IMR-90 (cell line): ENCODE measurements at regions not wholly inside any gene's neighbourhood (a gene's known extent, or its start where the extent isn't known, plus 50 kb on each side); places are given as distances from the start of the nearest gene placed in this dataset.

ENCODE experiments used
- ATAC-seq: fragments of 200-7000 bp; cut with Tn5 transposase; 2 replicates; pipeline ENCODE4 v1.9.1; 2020; ENCODE audit warnings: low read depth, mild to moderate bottlenecking, moderate library complexity
- BruUV-seq: library from RNA; stranded (reverse); fragments of 400-500 nt; replicated peaks from 2 replicates; lab custom pipeline; 2021; lab: Mats Ljungman, UMichigan
- CTCF ChIA-PET: fragments of 300-600 bp; formaldehyde crosslinking; extraction: SDS; loops from one replicate; lab custom pipeline; 2021; ENCODE audit warnings: antibody characterized with exemption; lab: Yijun Ruan, JAX
- POLR2A ChIA-PET: fragments of 300-600 bp; sonication (Branson Sonifier 250); formaldehyde crosslinking; loops from one replicate; lab custom pipeline; 2022; ENCODE audit warnings: antibody characterized with exemption; ENCODE audit not compliant: unreplicated experiment; lab: Charles Lee
- DNase-seq: peaks from one replicate; pipeline ENCODE4 v3.0.0; 2013
- H2AFZ ChIP-seq: replicated peaks from 2 replicates; pipeline ENCODE3; 2013; ENCODE audit warnings: low read length, mild to moderate bottlenecking; ENCODE audit not compliant: poor library complexity
- H2AK5ac ChIP-seq: 2 replicates; pipeline ENCODE4 v1.6.1; 2013; ENCODE audit warnings: low read depth, low read length, inconsistent platforms
- H2AK9ac ChIP-seq: replicated peaks from 2 replicates; pipeline ENCODE3; 2013; ENCODE audit warnings: mild to moderate bottlenecking, low read depth, low read length, moderate library complexity; ENCODE audit not compliant: poor library complexity
- H2BK120ac ChIP-seq: 2 replicates; pipeline ENCODE4 v1.6.1; 2013; ENCODE audit warnings: low read depth, low read length, inconsistent platforms
- H2BK15ac ChIP-seq: 3 replicates; pipeline ENCODE4 v1.6.1; 2013; ENCODE audit warnings: low read depth, low read length, inconsistent platforms
- H2BK20ac ChIP-seq: 2 replicates; pipeline ENCODE4 v1.6.1; 2013; ENCODE audit warnings: low read depth, mild to moderate bottlenecking, inconsistent platforms, low read length, moderate library complexity
- H2BK5ac ChIP-seq: 2 replicates; pipeline ENCODE4 v1.6.1; 2013; ENCODE audit warnings: mild to moderate bottlenecking, low read depth, low read length, inconsistent platforms; ENCODE audit not compliant: poor library complexity, severe bottlenecking
- H3K14ac ChIP-seq: replicated peaks from 2 replicates; pipeline ENCODE4 v1.6.1; 2013; ENCODE audit warnings: low read depth, low read length, inconsistent platforms
- H3K18ac ChIP-seq: 2 replicates; pipeline ENCODE4 v1.6.1; 2013; ENCODE audit warnings: low read depth, low read length, control low read depth
- H3K23ac ChIP-seq: 2 replicates; pipeline ENCODE4 v1.6.1; 2013; ENCODE audit warnings: low read depth, low read length, inconsistent platforms
- H3K27ac ChIP-seq: 2 replicates; pipeline ENCODE4 v1.5.1; 2013; ENCODE audit warnings: mild to moderate bottlenecking, control low read depth, low read length; ENCODE audit not compliant: insufficient read depth
- H3K27me3 ChIP-seq: 2 replicates; pipeline ENCODE4 v1.6.1; 2013; ENCODE audit warnings: low read length; ENCODE audit not compliant: control insufficient read depth, insufficient read depth
- H3K36me3 ChIP-seq: 2 replicates; pipeline ENCODE4 v1.6.1; 2013; ENCODE audit warnings: low read length, mixed read lengths; ENCODE audit not compliant: control insufficient read depth, insufficient read depth
- H3K4ac ChIP-seq: 2 replicates; pipeline ENCODE4 v1.6.1; 2013; ENCODE audit warnings: low read depth, low read length, inconsistent platforms
- H3K4me1 ChIP-seq: 2 replicates; pipeline ENCODE4 v1.6.1; 2013; ENCODE audit warnings: low read length, mixed read lengths; ENCODE audit not compliant: control insufficient read depth, insufficient read depth
- H3K4me2 ChIP-seq: 2 replicates; pipeline ENCODE4 v1.6.1; 2013; ENCODE audit warnings: low read depth, mild to moderate bottlenecking, control low read depth, low read length, moderate library complexity
- H3K4me3 ChIP-seq: 2 replicates; pipeline ENCODE4 v1.5.1; 2013; ENCODE audit warnings: low read depth, mild to moderate bottlenecking, control low read depth, low read length, moderate library complexity; ENCODE audit not compliant: insufficient read depth
- H3K56ac ChIP-seq: 2 replicates; pipeline ENCODE4 v1.6.1; 2013; ENCODE audit warnings: low read length, inconsistent platforms; ENCODE audit not compliant: insufficient read depth; ENCODE audit errors: extremely low read depth
- H3K79me1 ChIP-seq, 2 experiments: 2 replicates each; pipeline ENCODE4 v1.6.1; 2013; ENCODE audit warnings: low read length in 2 of 2, inconsistent platforms in 1 of 2, low read depth in 1 of 2
- H3K9ac ChIP-seq: 2 replicates; pipeline ENCODE4 v1.6.1; 2013; ENCODE audit warnings: low read depth, low read length, control low read depth
- H3K9me1 ChIP-seq: 2 replicates; pipeline ENCODE4 v1.6.1; 2013; ENCODE audit warnings: low read length, inconsistent platforms; ENCODE audit not compliant: insufficient read depth
- H3K9me3 ChIP-seq: 2 replicates; pipeline ENCODE4 v1.6.1; 2013; ENCODE audit warnings: low read length; ENCODE audit not compliant: control insufficient read depth, insufficient read depth
- H4K20me1 ChIP-seq: 2 replicates; pipeline ENCODE4 v1.6.1; 2013; ENCODE audit warnings: low read length, inconsistent platforms; ENCODE audit not compliant: insufficient read depth
- H4K5ac ChIP-seq: 2 replicates; pipeline ENCODE4 v1.6.1; 2013; ENCODE audit warnings: mild to moderate bottlenecking, low read depth, low read length, control low read depth
- H4K8ac ChIP-seq, 2 experiments: 2 replicates each; pipeline ENCODE4 v1.6.1; 2013; ENCODE audit warnings: low read depth in 2 of 2, low read length in 2 of 2, control low read depth in 1 of 2, inconsistent platforms in 1 of 2
- H4K91ac ChIP-seq: 2 replicates; pipeline ENCODE4 v1.6.1; 2013; ENCODE audit warnings: low read depth, low read length, inconsistent platforms; ENCODE audit not compliant: insufficient read depth
- CHD1 ChIP-seq: IDR thresholded peaks from 2 replicates; pipeline ENCODE4 v1.6.1; 2012; ENCODE audit warnings: low read depth, low read length, improper control_type of control experiment
- MXI1 ChIP-seq: IDR thresholded peaks from 2 replicates; pipeline ENCODE4 v1.6.1; 2012; ENCODE audit warnings: low read depth, mild to moderate bottlenecking, low read length, moderate library complexity, borderline replicate concordance
- NFE2L2 ChIP-seq: fragments of 150-350 bp; IDR thresholded peaks from 2 replicates; pipeline ENCODE4 v1.6.1; 2016; ENCODE audit warnings: low read depth, mild to moderate bottlenecking, low read length
- WGBS, 2 experiments: methylation state at CpG; one replicate each; pipeline versions ENCODE4 v1.1.5 to v1.1.7; 2013; ENCODE audit warnings: missing lambda C conversion rate in 2 of 2; ENCODE audit not compliant: insufficient read length in 1 of 2; ENCODE audit errors: extremely low coverage in 2 of 2; 5-methylcytosine and 5-hydroxymethylcytosine counted together
- dilution Hi-C: fragments of 300-500 bp; cut with HindIII; formaldehyde crosslinking; loops from one replicate; pipeline ENCODE4 v1.14.3; 2018; ENCODE audit warnings: low sequenced_read_pairs; ENCODE audit not compliant: unreplicated experiment
- in situ Hi-C: fragments of 300-500 bp; cut with MboI; formaldehyde crosslinking; loops from 3 replicates; pipeline ENCODE4 v1.14.3; 2019; ENCODE audit warnings: low sequenced_read_pairs, inconsistent platforms, mixed read lengths
- intact Hi-C: fragments of 100-400 bp; cut with micrococcal nuclease; formaldehyde crosslinking; loops from 2 replicates; pipeline ENCODE4 v1.10.0; 2022
- TF ChIP-seq, protein P1 (sequence below): conservative IDR thresholded peaks from 2 replicates; pipeline ENCODE4 v1.5.1; 2012; ENCODE audit warnings: mild to moderate bottlenecking, low read depth, low read length, improper control_type of control experiment

DNA sequence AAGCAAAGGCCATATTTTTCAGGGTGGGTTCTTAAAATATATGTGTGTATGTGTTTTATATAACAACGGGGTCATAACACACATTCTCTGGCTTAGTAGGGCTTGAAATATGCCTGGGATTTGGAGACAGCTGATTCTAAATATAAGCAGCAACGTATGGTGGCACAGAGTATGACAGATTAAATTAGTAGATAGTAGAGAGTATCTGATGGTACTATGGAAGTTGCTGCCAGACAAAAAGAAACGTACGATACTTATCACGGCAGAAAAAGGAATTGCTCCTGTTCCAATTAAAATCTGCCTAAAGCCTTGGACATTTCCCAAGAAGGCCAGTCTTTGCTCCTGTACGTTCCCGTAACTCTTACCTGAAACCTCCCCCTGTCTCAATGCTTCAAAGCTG, 607.9 kb upstream of the ID2 start:
- dilution Hi-C loops (no loop called here), intact Hi-C loops (no loop called here), in situ Hi-C loops (no loop called here)
- TF ChIP-seq NFE2L2 (no peak), MXI1 (no peak), CHD1 (no peak)
- TF ChIP-seq, protein P1, sequence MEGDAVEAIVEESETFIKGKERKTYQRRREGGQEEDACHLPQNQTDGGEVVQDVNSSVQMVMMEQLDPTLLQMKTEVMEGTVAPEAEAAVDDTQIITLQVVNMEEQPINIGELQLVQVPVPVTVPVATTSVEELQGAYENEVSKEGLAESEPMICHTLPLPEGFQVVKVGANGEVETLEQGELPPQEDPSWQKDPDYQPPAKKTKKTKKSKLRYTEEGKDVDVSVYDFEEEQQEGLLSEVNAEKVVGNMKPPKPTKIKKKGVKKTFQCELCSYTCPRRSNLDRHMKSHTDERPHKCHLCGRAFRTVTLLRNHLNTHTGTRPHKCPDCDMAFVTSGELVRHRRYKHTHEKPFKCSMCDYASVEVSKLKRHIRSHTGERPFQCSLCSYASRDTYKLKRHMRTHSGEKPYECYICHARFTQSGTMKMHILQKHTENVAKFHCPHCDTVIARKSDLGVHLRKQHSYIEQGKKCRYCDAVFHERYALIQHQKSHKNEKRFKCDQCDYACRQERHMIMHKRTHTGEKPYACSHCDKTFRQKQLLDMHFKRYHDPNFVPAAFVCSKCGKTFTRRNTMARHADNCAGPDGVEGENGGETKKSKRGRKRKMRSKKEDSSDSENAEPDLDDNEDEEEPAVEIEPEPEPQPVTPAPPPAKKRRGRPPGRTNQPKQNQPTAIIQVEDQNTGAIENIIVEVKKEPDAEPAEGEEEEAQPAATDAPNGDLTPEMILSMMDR = no peak
- Histone ChIP-seq H3K9me1 (no peaks in the 10 kb centered on the region), H3K36me3 (no peaks in the 10 kb centered on the region), H3K56ac (no peak overlapping the region), H2AK5ac (no peak overlapping the region), H2AK9ac (no peak overlapping the region), H3K79me1 (no peaks in the 10 kb centered on the region), H2BK5ac (no peak overlapping the region), H4K91ac (no peak overlapping the region), H4K20me1 (no peaks in the 10 kb centered on the region), H3K23ac (no peak overlapping the region), H3K14ac (no peak overlapping the region), H3K4ac (no peak overlapping the region), H3K4me2 (no peak overlapping the region), H3K4me3 (no peak overlapping the region), H2BK120ac (no peak overlapping the region), H4K8ac (no peak overlapping the region), H3K27ac (no peak overlapping the region), H3K18ac (no peak overlapping the region), H3K9me3 (no peaks in the 10 kb centered on the region), H3K4me1 (no peaks in the 10 kb centered on the region), H3K9ac (no peak overlapping the region), H2BK20ac (no peak overlapping the region), H2BK15ac (no peak overlapping the region), H4K5ac (no peak overlapping the region), H3K27me3 (no peaks in the 10 kb centered on the region), H2AFZ (no peak overlapping the region)
- DNase-seq (no peak), ATAC-seq (no peak)
- WGBS, 2 experiments = 94% methylated on average over 3 of the region's 7 CpGs; no CpG with 5 or more reads in 1 of the 2 experiments
- ChIA-PET CTCF (no interaction called here), POLR2A (no interaction called here)
- BruUV-seq = no TSS peak
